NB4 (cell line): ENCODE measurements at regions not wholly inside any gene's neighbourhood (a gene's known extent, or its start where the extent isn't known, plus 50 kb on each side); places are given as distances from the start of the nearest gene placed in this dataset.

ENCODE experiments used
- DNase-seq: peaks from one replicate; pipeline ENCODE4 v3.0.0; 2010; ENCODE audit warnings: low read depth
- H3K4me3 ChIP-seq: one replicate; pipeline ENCODE4 v1.5.1; 2011; ENCODE audit warnings: mild to moderate bottlenecking, low read depth, low read length, moderate library complexity
- MYC ChIP-seq: IDR thresholded peaks from 2 replicates; pipeline ENCODE4 v1.6.1; 2011; ENCODE audit warnings: low read depth, low read length
- POLR2A ChIP-seq: IDR thresholded peaks from 2 replicates; pipeline ENCODE4 v1.6.1; 2011; ENCODE audit warnings: mild to moderate bottlenecking; ENCODE audit not compliant: insufficient read length; ENCODE audit errors: extremely low read depth
- TF ChIP-seq, protein P1 (sequence below): IDR thresholded peaks from 2 replicates; pipeline ENCODE4 v1.6.1; 2011; ENCODE audit warnings: low read depth, low read length
- TF ChIP-seq, protein P2 (sequence below): IDR thresholded peaks from one replicate; pipeline ENCODE4 v1.5.1; 2012; ENCODE audit warnings: low read depth, low read length

DNA sequence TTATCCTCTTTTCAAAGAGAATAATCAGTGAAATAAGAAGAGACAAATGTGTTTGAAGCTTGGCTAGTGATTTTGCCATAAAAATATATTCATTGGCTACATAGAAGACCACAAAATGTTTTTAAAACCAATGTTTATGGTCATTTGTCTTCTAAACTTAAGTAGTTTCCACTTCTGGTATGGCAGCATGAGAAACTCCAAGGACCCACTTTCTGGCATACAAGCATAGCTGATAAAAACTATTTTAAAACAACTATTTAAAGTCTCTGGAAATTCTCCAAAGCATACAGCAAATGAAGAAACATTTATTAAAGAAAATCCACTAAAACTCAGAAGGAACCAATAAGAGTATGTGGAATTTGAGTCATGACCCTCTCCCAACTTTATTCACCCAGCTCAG, 89.2 kb upstream of the TOMM7 start:
- TF ChIP-seq MYC: no peak
- TF ChIP-seq, protein P1, sequence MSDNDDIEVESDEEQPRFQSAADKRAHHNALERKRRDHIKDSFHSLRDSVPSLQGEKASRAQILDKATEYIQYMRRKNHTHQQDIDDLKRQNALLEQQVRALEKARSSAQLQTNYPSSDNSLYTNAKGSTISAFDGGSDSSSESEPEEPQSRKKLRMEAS: no peak
- TF ChIP-seq, protein P2, sequence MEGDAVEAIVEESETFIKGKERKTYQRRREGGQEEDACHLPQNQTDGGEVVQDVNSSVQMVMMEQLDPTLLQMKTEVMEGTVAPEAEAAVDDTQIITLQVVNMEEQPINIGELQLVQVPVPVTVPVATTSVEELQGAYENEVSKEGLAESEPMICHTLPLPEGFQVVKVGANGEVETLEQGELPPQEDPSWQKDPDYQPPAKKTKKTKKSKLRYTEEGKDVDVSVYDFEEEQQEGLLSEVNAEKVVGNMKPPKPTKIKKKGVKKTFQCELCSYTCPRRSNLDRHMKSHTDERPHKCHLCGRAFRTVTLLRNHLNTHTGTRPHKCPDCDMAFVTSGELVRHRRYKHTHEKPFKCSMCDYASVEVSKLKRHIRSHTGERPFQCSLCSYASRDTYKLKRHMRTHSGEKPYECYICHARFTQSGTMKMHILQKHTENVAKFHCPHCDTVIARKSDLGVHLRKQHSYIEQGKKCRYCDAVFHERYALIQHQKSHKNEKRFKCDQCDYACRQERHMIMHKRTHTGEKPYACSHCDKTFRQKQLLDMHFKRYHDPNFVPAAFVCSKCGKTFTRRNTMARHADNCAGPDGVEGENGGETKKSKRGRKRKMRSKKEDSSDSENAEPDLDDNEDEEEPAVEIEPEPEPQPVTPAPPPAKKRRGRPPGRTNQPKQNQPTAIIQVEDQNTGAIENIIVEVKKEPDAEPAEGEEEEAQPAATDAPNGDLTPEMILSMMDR: no peak
- no peak for TF ChIP-seq POLR2A
- no peak overlapping the region for H3K4me3 ChIP-seq
- DNase-seq: no peak

DNA sequence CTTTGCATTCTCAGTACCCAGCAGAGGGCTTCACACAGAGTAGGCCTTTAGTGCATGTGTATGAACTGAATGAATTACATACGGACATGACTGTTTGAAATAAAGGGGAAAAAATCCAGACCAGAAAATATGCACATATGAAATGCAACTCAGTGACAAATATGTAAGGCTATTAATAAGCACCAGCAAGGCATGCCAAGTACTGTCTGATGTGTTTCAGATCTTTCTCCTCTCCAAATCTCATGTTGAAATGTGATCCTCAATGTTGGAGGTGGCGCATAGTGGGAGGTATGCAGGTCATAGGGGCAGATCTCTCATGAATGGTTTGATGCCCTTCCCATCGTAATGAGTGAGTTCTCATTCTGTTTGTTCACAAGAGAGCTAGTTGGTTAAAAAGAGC, 87.3 kb upstream of the TOMM7 start:
- no peak overlapping the region for H3K4me3 ChIP-seq
- TF ChIP-seq POLR2A (no peak), MYC (no peak)
- TF ChIP-seq, protein P2: no peak
- TF ChIP-seq, protein P1: no peak
- DNase-seq: no peak

DNA sequence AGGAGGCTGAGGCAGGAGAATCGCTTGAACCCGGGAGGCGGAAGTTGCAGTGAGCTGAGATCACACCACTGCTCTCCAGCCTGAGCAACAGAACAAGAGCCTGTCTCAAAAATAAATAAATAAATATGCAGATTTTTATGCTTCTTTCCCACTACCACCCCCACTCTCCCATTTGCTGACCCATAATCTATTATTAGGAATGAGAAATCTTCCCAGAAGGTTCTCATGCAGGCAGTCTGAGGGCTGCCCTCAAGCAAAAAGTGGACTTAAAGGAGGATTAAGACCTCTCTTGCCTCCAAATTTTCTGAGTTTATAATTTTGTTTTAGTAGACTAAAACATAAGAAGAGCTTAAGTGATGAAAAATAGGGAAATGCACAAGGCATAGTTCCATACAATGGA, 85.2 kb upstream of the TOMM7 start:
- DNase-seq: no peak
- no peak for TF ChIP-seq POLR2A
- TF ChIP-seq, protein P1: no peak
- TF ChIP-seq MYC: no peak
- TF ChIP-seq, protein P2: no peak
- H3K4me3 ChIP-seq: no peak overlapping the region

DNA sequence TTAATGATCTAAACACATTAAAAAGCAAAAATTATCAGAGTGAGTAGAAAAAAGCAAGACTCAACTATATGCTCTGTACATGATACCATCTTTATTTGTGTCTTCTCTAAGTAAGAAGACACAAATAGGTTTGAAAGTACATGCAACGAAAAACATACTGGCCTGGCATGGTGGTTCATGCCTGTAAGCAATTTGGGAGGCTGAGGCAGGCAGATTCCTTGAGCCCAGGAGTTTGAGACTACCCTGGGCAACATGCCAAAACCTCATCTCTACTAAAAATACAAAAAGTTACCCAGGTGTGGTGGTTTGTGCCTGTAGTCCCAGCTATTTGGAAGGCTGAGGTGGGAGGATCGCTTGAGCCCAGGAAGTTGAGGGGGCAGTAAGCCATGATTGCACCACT, 78.1 kb upstream of the TOMM7 start:
- no peak for DNase-seq
- no peak for TF ChIP-seq POLR2A
- no peak for TF ChIP-seq MYC

DNA sequence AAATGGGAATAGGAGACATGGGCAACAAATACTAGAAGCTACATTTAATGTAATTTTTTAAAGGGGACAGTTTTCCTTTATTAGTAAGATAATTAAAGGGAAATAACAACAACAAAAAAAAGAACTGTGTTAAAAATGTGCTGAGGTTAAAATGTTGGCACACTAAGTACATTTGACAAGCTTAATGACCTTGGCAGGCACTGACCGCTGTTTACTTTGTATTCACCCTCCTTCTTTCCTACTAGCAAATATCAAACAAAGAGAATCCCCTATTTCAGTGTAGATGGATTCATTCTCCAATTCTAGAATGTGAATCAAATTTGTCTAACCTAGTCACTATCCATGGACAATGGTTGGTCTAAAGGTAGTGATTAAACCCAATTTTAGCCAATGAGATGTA, 77.5 kb upstream of the TOMM7 start:
- DNase-seq: no peak
- H3K4me3 ChIP-seq: no peak overlapping the region
- no peak for TF ChIP-seq POLR2A
- TF ChIP-seq, protein P1: no peak
- TF ChIP-seq, protein P2: no peak
- no peak for TF ChIP-seq MYC

More for the DNA sequence above, 78.1 kb upstream of the TOMM7 start:
- no peak overlapping the region for H3K4me3 ChIP-seq

DNA sequence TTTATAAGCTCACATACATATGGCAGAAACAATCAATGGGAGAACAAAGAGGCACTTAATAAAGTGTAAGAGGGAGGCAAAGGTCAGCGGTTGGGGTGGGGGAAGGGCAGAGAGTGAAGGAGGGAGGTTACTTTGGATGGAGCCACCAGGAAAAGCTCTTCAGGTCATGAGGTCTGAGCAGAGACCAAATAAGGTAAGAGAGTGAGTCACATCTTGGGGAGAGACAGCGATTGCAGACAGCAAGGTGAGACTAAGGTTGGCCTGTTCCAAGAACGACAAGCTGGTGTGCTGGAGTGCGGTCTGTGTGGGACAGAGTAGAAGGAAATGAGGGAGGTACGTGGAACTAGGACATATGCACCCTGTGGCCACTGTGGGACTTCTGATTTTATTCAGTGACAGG, 74.3 kb upstream of the TOMM7 start:
- no peak for TF ChIP-seq MYC
- TF ChIP-seq POLR2A: no peak
- TF ChIP-seq, protein P1: no peak
- TF ChIP-seq, protein P2: no peak
- DNase-seq: no peak
- H3K4me3 ChIP-seq: no peak overlapping the region
